Sigmoid colon (tissue), 6 donors: ENCODE measurements at regions not wholly inside any gene's neighbourhood (a gene's known extent, or its start where the extent isn't known, plus 50 kb on each side); places are given as distances from the start of the nearest gene placed in this dataset.

ENCODE experiments used
- DNase-seq: peaks from one replicate; pipeline ENCODE4 v3.0.0-alpha.2; 2019
- H3K27ac ChIP-seq, 4 donors: fragments of 200-600 bp; sonication (generic); one replicate each; pipeline ENCODE4 v1.5.1; 2016 to 2019; ENCODE audit warnings: mild to moderate bottlenecking in 1 of 4
- H3K27me3 ChIP-seq, 3 donors: fragments of 200-600 bp; sonication (generic); one replicate each; pipeline ENCODE4 v1.5.1; 2019; ENCODE audit warnings: mild to moderate bottlenecking in 1 of 3
- H3K36me3 ChIP-seq, 4 donors: fragments of 200-600 bp; sonication (generic); one replicate each; pipeline ENCODE4 v1.5.1; 2016 to 2019
- H3K4me1 ChIP-seq, 4 donors: fragments of 200-600 bp; sonication (generic); one replicate each; pipeline ENCODE4 v1.5.1; 2017 to 2019
- H3K4me3 ChIP-seq, 4 donors: fragments of 200-600 bp; sonication (generic); one replicate each; pipeline ENCODE4 v1.5.1; 2017 to 2019; ENCODE audit warnings: mild to moderate bottlenecking in 2 of 4, moderate library complexity in 1 of 4
- H3K9me3 ChIP-seq, 4 donors: fragments of 200-600 bp in 3 of 4; sonication (generic) in 3 of 4; one replicate each; pipeline versions ENCODE4 v1.5.1 to v1.6.1; 2013 to 2019
- EP300 ChIP-seq, 4 donors: sonication (generic); formaldehyde crosslinking; IDR thresholded peaks; one replicate each; pipeline ENCODE4 v1.6.1; 2017; ENCODE audit warnings: antibody characterized with exemption in 4 of 4
- POLR2A ChIP-seq, 2 donors: fragments of 450-650 bp; IDR thresholded peaks; one replicate each; pipeline ENCODE4 v1.6.1; 2016; ENCODE audit warnings: antibody characterized with exemption in 2 of 2, mild to moderate bottlenecking in 2 of 2, moderate library complexity in 2 of 2
- POLR2AphosphoS5 ChIP-seq, 4 donors: sonication (generic); formaldehyde crosslinking; IDR thresholded peaks; one replicate each; pipeline ENCODE4 v1.6.1; 2017; ENCODE audit warnings: antibody characterized with exemption in 4 of 4
- WGBS, 2 donors: extraction: QIAGEN DNeasy Blood & Tissue Kit; methylation state at CpG; one replicate each; pipeline ENCODE4 v1.1.7; 2013; 5-methylcytosine and 5-hydroxymethylcytosine counted together
- intact Hi-C: fragments of 100-400 bp; cut with DNase I; formaldehyde crosslinking; loops from one replicate; pipeline ENCODE4 v1.15.1; 2023
- TF ChIP-seq, protein P1 (sequence below), 4 experiments: fragments of 450-650 bp in 3 of 4; fragments of 200-600 bp in 1 of 4; IDR thresholded peaks; one replicate each; pipeline ENCODE4 v1.5.1; 2016 to 2019; ENCODE audit warnings: antibody characterized with exemption in 4 of 4, mild to moderate bottlenecking in 3 of 4, moderate library complexity in 2 of 4
- donor health status: healthy with polysubstance abuse.
- donor health status: healthy.

DNA sequence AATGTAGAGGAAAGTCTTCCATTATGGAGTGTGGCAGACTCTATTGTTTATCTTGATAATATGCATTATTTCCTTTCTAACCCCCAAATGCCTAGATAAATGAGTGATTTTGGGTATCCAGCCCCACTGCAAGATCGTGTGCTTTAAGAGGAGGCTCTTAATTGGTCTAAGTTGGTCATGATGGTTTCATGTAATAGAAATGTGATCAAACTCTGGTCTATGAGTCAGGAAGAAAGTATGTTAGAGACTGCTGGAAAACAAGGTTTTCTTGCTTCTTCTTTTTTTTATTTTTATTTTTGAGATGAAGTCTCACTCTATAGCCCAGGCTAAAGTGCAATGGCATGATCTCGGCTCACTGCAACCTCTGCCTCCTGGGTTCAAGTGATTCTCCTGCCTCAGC, 344.5 kb upstream of the TNP1 start:
- DNase-seq = no peak
- H3K4me3 ChIP-seq = no peak overlapping the region
- H3K27me3 ChIP-seq = no peaks in the 10 kb centered on the region
- no peaks in the 10 kb centered on the region for H3K4me1 ChIP-seq
- 67 to 89% methylated on average over 2 of the region's 2 CpGs for WGBS, 2 donors
- H3K27ac ChIP-seq = no peak overlapping the region
- no peaks in the 10 kb centered on the region for H3K36me3 ChIP-seq
- TF ChIP-seq EP300 (IDR thresholded peaks at IDR 0.05) = no peak
- TF ChIP-seq POLR2A (IDR thresholded peaks at IDR 0.05) = no peak
- TF ChIP-seq, protein P1, sequence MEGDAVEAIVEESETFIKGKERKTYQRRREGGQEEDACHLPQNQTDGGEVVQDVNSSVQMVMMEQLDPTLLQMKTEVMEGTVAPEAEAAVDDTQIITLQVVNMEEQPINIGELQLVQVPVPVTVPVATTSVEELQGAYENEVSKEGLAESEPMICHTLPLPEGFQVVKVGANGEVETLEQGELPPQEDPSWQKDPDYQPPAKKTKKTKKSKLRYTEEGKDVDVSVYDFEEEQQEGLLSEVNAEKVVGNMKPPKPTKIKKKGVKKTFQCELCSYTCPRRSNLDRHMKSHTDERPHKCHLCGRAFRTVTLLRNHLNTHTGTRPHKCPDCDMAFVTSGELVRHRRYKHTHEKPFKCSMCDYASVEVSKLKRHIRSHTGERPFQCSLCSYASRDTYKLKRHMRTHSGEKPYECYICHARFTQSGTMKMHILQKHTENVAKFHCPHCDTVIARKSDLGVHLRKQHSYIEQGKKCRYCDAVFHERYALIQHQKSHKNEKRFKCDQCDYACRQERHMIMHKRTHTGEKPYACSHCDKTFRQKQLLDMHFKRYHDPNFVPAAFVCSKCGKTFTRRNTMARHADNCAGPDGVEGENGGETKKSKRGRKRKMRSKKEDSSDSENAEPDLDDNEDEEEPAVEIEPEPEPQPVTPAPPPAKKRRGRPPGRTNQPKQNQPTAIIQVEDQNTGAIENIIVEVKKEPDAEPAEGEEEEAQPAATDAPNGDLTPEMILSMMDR (IDR thresholded peaks at IDR 0.05) = no peak
- no peak for TF ChIP-seq POLR2AphosphoS5 (IDR thresholded peaks at IDR 0.05)
- H3K9me3 ChIP-seq = no peaks in the 10 kb centered on the region
- intact Hi-C loops = no loop called here

DNA sequence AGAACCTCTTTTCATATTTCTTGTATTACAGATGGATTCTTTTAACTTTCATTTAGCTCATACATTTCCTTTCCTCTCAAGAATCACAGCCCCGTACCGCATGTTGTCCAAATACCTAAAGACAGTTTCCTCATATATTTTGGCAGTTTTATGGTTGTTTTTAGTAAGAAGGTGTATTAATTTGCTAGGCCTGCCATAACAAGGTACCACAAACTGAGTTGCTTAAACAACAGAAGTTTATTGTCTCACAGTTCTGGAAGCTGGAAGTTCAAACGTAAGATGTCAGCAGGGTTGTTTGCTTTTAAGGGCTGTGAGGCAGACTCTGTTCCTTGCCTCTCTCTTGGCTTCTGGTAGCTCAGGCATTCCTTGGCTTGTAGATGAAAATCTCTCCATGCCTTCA, 343.2 kb upstream of the TNP1 start:
- DNase-seq = no peak
- no peaks in the 10 kb centered on the region for H3K4me1 ChIP-seq
- peak overlapping the region in 3 of 4 donors; percentile 9 to 50 (median 11) for H3K27ac ChIP-seq
- H3K9me3 ChIP-seq = no peaks in the 10 kb centered on the region
- H3K27me3 ChIP-seq = no peaks in the 10 kb centered on the region
- TF ChIP-seq EP300 (IDR thresholded peaks at IDR 0.05) = peak in 1 of 4 donors; percentile 38
- TF ChIP-seq, protein P1 (IDR thresholded peaks at IDR 0.05) = no peak
- peak in 2 of 4 donors; percentile 28 to 39 for TF ChIP-seq POLR2AphosphoS5 (IDR thresholded peaks at IDR 0.05)
- intact Hi-C loops = no loop called here
- WGBS, 2 donors = 71 to 84% methylated on average over 3 of the region's 3 CpGs
- H3K36me3 ChIP-seq = no peaks in the 10 kb centered on the region
- H3K4me3 ChIP-seq = no peak overlapping the region

DNA sequence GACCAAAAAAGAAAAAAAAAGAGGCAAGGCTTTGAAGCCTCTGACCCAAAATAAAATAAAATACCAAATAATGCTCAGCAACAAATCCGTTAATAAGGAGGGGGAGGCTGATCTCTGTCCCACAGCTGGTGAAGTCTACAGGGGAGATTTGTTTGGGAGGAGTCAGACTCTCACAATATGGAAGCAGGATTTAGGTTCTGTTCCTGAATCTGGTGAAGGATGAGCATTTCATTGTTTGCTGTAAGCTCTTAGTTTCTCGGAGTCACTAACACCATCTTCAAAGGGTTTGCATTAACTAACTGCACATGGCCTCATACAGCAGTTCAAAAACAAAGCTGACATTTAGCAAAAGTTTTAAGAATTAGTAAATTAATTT, 339.4 kb upstream of the TNP1 start:
- H3K9me3 ChIP-seq = no peaks in the 10 kb centered on the region
- no peak for DNase-seq
- H3K36me3 ChIP-seq = no peaks in the 10 kb centered on the region
- no peak overlapping the region for H3K27ac ChIP-seq
- 71 to 87% methylated on average over 2 of the region's 2 CpGs for WGBS, 2 donors
- H3K4me1 ChIP-seq = no peaks in the 10 kb centered on the region
- TF ChIP-seq EP300 (IDR thresholded peaks at IDR 0.05) (no peak), POLR2AphosphoS5 (IDR thresholded peaks at IDR 0.05) (no peak), POLR2A (IDR thresholded peaks at IDR 0.05) (no peak)
- TF ChIP-seq, protein P1 (IDR thresholded peaks at IDR 0.05) = no peak
- H3K4me3 ChIP-seq = no peak overlapping the region
- H3K27me3 ChIP-seq = no peaks in the 10 kb centered on the region
- intact Hi-C loops = no loop called here

DNA sequence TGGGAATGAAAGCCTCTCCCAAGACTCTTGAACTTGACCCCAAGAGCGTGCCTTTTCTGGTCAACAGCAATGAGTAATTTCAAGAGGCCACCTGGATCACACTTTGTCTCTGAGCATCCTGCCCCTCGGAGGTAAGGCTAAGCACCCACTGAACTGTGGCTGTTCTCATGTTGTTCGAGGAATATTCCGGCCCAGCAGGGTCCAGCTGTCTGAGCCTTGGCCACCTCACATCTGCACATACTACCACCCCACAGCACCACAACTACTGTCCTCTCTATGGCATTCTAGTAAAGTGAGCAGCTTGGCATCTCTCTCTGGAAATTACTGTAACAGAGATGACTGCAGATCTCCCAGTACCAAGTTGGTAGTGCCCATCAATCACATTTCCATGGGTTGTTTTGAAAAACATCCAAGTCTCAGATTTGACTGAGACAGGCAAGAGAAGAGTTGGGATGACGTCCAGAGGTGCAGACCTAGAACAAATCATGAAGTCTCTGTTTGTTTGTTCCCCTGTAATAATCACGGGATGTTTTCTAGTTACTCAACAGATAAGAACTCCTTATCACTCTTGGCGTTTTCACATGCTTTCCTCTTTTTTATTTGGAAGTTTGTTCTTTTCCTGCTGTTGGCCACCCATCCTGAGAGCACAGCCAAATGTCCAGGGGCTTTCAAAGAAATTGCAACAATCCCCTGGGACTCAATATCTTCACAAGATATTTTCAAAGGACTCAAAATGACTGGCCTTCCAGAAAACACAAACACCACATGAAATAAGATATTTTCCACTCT, 336.0 kb upstream of the TNP1 start:
- 65 to 74% methylated on average over 7 of the region's 7 CpGs for WGBS, 2 donors
- intact Hi-C loops = no loop called here
- H3K27me3 ChIP-seq = no peaks in the 10 kb centered on the region
- no peaks in the 10 kb centered on the region for H3K36me3 ChIP-seq
- H3K27ac ChIP-seq = no peak overlapping the region
- H3K9me3 ChIP-seq = no peaks in the 10 kb centered on the region
- no peaks in the 10 kb centered on the region for H3K4me1 ChIP-seq
- DNase-seq = no peak
- TF ChIP-seq EP300 (IDR thresholded peaks at IDR 0.05) = no peak
- no peak for TF ChIP-seq POLR2AphosphoS5 (IDR thresholded peaks at IDR 0.05)
- no peak for TF ChIP-seq POLR2A (IDR thresholded peaks at IDR 0.05)
- TF ChIP-seq, protein P1 (IDR thresholded peaks at IDR 0.05) = no peak
- H3K4me3 ChIP-seq = no peak overlapping the region

DNA sequence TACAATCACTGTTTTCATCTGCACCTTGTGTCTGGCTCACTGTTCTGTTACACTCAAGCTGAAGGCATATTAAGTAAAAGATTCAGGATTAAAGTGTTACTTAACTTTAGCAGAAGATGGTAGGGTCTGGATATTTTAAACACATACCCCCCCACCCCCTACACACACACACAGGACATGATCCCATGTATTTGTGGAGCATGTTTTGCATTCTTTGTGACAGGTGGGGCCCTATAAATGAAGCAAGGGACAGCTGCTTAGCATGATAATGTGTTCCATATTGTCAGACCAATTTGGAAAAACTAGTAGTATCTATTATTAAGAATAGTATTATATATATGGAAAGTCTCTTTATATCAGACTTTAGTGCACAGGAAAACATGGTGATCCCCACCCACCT, 335.2 kb upstream of the TNP1 start:
- Histone ChIP-seq H3K36me3 (no peaks in the 10 kb centered on the region), H3K27me3 (no peaks in the 10 kb centered on the region), H3K4me3 (no peak overlapping the region), H3K9me3 (no peaks in the 10 kb centered on the region), H3K4me1 (no peaks in the 10 kb centered on the region), H3K27ac (no peak overlapping the region)
- intact Hi-C loops = no loop called here
- DNase-seq = no peak
- no peak for TF ChIP-seq POLR2A (IDR thresholded peaks at IDR 0.05)
- TF ChIP-seq EP300 (IDR thresholded peaks at IDR 0.05) = no peak
- TF ChIP-seq POLR2AphosphoS5 (IDR thresholded peaks at IDR 0.05) = no peak
- TF ChIP-seq, protein P1 (IDR thresholded peaks at IDR 0.05) = no peak
